Calu3 (cell line): ENCODE measurements at regions not wholly inside any gene's neighbourhood (a gene's known extent, or its start where the extent isn't known, plus 50 kb on each side); places are given as distances from the start of the nearest gene placed in this dataset.

Experiments
- BruUV-seq: library from RNA; stranded (reverse); fragments of 400-500 nt; replicated peaks from 2 replicates; lab custom pipeline; 2021; lab: Mats Ljungman, UMichigan
- CTCF ChIA-PET: fragments of 300-600 bp; sonication (Branson Sonifier 250); formaldehyde crosslinking; loops from one replicate; lab custom pipeline; 2022; ENCODE audit warnings: antibody characterized with exemption; lab: Charles Lee
- DNase-seq: peaks from one replicate; pipeline ENCODE4 v3.0.0; 2022
- H3K27ac Mint-ChIP-seq: one replicate; pipeline ENCODE4 v1.8.0; 2022; ENCODE audit warnings: mixed read lengths; ENCODE audit not compliant: unreplicated experiment
- H3K27me3 Mint-ChIP-seq: one replicate; pipeline ENCODE4 v1.8.0; 2022; ENCODE audit warnings: mixed read lengths; ENCODE audit not compliant: unreplicated experiment
- H3K36me3 Mint-ChIP-seq: one replicate; pipeline ENCODE4 v1.8.0; 2022; ENCODE audit warnings: mild to moderate bottlenecking, moderate library complexity, mixed read lengths; ENCODE audit not compliant: insufficient read depth, unreplicated experiment
- H3K4me1 Mint-ChIP-seq: one replicate; pipeline ENCODE4 v1.8.0; 2022; ENCODE audit warnings: mild to moderate bottlenecking, low read depth, mixed read lengths; ENCODE audit not compliant: unreplicated experiment
- H3K4me3 Mint-ChIP-seq: one replicate; pipeline ENCODE4 v1.8.0; 2022; ENCODE audit warnings: mild to moderate bottlenecking, low read depth, moderate library complexity, mixed read lengths; ENCODE audit not compliant: unreplicated experiment
- H3K9me3 Mint-ChIP-seq: one replicate; pipeline ENCODE4 v1.8.0; 2022; ENCODE audit warnings: low read depth, mixed read lengths; ENCODE audit not compliant: unreplicated experiment
- intact Hi-C: fragments of 100-400 bp; cut with micrococcal nuclease; formaldehyde crosslinking; loops from one replicate; pipeline ENCODE4 v1.10.0; 2022; ENCODE audit not compliant: unreplicated experiment
- TF ChIP-seq, protein P1 (sequence below): fragments of 200-600 bp; IDR thresholded peaks from one replicate; pipeline ENCODE4 v1.8.0; 2022; ENCODE audit warnings: antibody characterized with exemption; ENCODE audit not compliant: unreplicated experiment

GRCh38 chr18:66124394-66124793, 373.6 kb downstream of the CDH7 start:
- DNase-seq = peak; percentile 4

DNA sequence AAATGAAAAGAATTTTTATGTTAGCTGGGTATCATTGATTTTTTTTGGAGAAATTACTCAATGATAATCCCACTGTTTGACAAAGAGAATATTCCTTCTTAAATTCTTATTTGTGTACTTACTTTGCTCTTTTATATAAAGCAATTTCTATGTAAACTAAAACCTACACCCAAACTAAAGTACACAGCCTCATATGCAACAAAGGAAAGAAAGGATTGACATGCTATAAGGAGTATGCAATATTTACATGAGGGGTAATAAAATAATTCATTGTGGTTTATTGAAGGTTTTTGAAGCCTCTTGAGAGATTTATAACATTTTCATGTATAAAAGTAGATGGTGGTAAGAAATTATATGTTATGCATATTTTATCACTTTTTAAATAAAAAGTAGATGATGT, 368.5 kb downstream of the CDH7 start:
- Mint-ChIP-seq H3K27me3 (no peaks in the 10 kb centered on the region), H3K4me1 (no peaks in the 10 kb centered on the region), H3K9me3 (no peaks in the 10 kb centered on the region), H3K36me3 (no peaks in the 10 kb centered on the region), H3K27ac (no peak overlapping the region), H3K4me3 (no peak overlapping the region)
- CTCF ChIA-PET = no interaction called here
- DNase-seq = no peak
- TF ChIP-seq, protein P1, sequence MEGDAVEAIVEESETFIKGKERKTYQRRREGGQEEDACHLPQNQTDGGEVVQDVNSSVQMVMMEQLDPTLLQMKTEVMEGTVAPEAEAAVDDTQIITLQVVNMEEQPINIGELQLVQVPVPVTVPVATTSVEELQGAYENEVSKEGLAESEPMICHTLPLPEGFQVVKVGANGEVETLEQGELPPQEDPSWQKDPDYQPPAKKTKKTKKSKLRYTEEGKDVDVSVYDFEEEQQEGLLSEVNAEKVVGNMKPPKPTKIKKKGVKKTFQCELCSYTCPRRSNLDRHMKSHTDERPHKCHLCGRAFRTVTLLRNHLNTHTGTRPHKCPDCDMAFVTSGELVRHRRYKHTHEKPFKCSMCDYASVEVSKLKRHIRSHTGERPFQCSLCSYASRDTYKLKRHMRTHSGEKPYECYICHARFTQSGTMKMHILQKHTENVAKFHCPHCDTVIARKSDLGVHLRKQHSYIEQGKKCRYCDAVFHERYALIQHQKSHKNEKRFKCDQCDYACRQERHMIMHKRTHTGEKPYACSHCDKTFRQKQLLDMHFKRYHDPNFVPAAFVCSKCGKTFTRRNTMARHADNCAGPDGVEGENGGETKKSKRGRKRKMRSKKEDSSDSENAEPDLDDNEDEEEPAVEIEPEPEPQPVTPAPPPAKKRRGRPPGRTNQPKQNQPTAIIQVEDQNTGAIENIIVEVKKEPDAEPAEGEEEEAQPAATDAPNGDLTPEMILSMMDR = no peak
- no TSS peak for BruUV-seq
- intact Hi-C loops = no loop called here

More at GRCh38 chr18:66124394-66124793, 373.6 kb downstream of the CDH7 start:
- CTCF ChIA-PET = no interaction called here
- TF ChIP-seq, protein P1 = peak; percentile 27
- Mint-ChIP-seq H3K27ac (no peak overlapping the region), H3K9me3 (no peaks in the 10 kb centered on the region), H3K36me3 (no peaks in the 10 kb centered on the region), H3K27me3 (no peaks in the 10 kb centered on the region), H3K4me3 (no peak overlapping the region), H3K4me1 (no peaks in the 10 kb centered on the region)
- no TSS peak for BruUV-seq
- intact Hi-C loops = no loop called here

DNA sequence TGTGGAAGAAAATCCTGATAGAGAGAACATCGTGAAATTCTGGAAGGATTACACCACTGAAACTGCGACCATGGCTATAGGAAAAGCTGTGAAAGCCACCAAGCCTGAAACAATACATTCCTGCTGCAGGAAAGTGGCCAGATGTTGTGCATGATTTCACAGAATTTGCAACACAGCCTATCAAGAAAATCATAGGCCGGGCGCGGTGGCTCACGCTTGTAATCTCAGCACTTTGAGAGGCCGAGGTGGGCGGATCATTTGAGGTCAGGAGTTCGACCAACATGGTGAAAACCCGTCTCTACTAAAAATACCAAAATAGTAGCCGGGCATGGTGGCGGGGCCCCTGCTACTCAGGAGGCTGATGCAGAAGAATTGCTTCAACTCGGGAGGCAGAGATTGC, 360.2 kb downstream of the CDH7 start:
- Mint-ChIP-seq H3K4me3 (no peak overlapping the region), H3K27me3 (no peaks in the 10 kb centered on the region), H3K4me1 (no peaks in the 10 kb centered on the region), H3K27ac (no peak overlapping the region), H3K36me3 (no peaks in the 10 kb centered on the region), H3K9me3 (peaks cover 3% of the 10 kb centered on the region)
- no peak for DNase-seq
- CTCF ChIA-PET = no interaction called here
- BruUV-seq = no TSS peak
- intact Hi-C loops = no loop called here
- TF ChIP-seq, protein P1 = no peak

DNA sequence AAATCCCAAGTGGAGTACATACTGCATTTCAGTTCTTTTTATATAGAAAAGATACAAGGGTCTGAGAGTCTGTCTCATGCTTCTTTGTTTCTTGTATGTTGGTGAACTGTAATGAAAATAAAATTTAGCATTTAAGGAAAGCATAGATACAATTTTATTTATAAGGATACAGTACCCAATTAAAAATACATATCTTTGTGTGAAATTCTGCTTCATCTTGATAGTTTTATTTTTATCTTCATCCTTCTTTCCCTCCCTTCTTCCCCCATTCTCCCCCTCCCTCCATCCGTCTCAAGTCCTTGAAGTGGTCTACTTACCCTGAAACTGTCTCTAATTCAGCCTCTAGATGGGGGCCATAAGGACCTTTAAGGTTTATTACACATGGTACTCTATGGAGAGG, 359.8 kb downstream of the CDH7 start:
- intact Hi-C loops = no loop called here
- Mint-ChIP-seq H3K9me3 (peaks cover 3% of the 10 kb centered on the region), H3K27me3 (no peaks in the 10 kb centered on the region), H3K4me1 (no peaks in the 10 kb centered on the region), H3K36me3 (no peaks in the 10 kb centered on the region), H3K4me3 (no peak overlapping the region), H3K27ac (no peak overlapping the region)
- DNase-seq = no peak
- TF ChIP-seq, protein P1 = no peak
- CTCF ChIA-PET = no interaction called here
- no TSS peak for BruUV-seq
